ENCODE measurements at regions not wholly inside any gene's neighbourhood (a gene's known extent, or its start where the extent isn't known, plus 50 kb on each side); places are given as distances from the start of the nearest gene placed in this dataset.

DNA sequence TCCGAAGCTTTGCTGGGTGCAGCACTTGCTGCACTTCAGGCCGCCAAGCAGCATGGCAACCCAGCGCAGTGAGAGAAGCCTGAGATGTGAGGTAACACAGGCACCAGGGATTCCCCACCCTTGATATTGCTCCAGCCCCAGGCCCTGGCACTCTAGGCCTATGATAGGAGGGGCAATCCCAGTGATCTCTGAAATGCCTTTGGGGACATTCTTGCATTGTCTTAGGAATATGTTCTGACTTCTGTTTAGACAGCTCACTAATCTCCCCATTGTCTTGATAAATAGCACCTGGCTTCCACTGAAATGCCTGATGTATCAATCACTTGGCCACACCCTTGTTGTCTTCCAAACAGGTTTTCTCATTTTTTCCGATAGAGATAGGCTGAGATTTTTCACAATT is 102.8 kb downstream of the SOX14 start:
- TF ChIP-seq, protein P1, sequence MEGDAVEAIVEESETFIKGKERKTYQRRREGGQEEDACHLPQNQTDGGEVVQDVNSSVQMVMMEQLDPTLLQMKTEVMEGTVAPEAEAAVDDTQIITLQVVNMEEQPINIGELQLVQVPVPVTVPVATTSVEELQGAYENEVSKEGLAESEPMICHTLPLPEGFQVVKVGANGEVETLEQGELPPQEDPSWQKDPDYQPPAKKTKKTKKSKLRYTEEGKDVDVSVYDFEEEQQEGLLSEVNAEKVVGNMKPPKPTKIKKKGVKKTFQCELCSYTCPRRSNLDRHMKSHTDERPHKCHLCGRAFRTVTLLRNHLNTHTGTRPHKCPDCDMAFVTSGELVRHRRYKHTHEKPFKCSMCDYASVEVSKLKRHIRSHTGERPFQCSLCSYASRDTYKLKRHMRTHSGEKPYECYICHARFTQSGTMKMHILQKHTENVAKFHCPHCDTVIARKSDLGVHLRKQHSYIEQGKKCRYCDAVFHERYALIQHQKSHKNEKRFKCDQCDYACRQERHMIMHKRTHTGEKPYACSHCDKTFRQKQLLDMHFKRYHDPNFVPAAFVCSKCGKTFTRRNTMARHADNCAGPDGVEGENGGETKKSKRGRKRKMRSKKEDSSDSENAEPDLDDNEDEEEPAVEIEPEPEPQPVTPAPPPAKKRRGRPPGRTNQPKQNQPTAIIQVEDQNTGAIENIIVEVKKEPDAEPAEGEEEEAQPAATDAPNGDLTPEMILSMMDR (IDR thresholded peaks at IDR 0.05), result no peak
- TF ChIP-seq POLR2A (IDR thresholded peaks at IDR 0.05), result no peak
